Calu3 (cell line): ENCODE measurements at regions not wholly inside any gene's neighbourhood (a gene's known extent, or its start where the extent isn't known, plus 50 kb on each side); places are given as distances from the start of the nearest gene placed in this dataset.

Experiments
- BruUV-seq: library from RNA; stranded (reverse); fragments of 400-500 nt; replicated peaks from 2 replicates; lab custom pipeline; 2021; lab: Mats Ljungman, UMichigan
- CTCF ChIA-PET: fragments of 300-600 bp; sonication (Branson Sonifier 250); formaldehyde crosslinking; loops from one replicate; lab custom pipeline; 2022; ENCODE audit warnings: antibody characterized with exemption; lab: Charles Lee
- DNase-seq: peaks from one replicate; pipeline ENCODE4 v3.0.0; 2022
- H3K27ac Mint-ChIP-seq: one replicate; pipeline ENCODE4 v1.8.0; 2022; ENCODE audit warnings: mixed read lengths; ENCODE audit not compliant: unreplicated experiment
- H3K27me3 Mint-ChIP-seq: one replicate; pipeline ENCODE4 v1.8.0; 2022; ENCODE audit warnings: mixed read lengths; ENCODE audit not compliant: unreplicated experiment
- H3K36me3 Mint-ChIP-seq: one replicate; pipeline ENCODE4 v1.8.0; 2022; ENCODE audit warnings: mild to moderate bottlenecking, moderate library complexity, mixed read lengths; ENCODE audit not compliant: insufficient read depth, unreplicated experiment
- H3K4me1 Mint-ChIP-seq: one replicate; pipeline ENCODE4 v1.8.0; 2022; ENCODE audit warnings: mild to moderate bottlenecking, low read depth, mixed read lengths; ENCODE audit not compliant: unreplicated experiment
- H3K4me3 Mint-ChIP-seq: one replicate; pipeline ENCODE4 v1.8.0; 2022; ENCODE audit warnings: mild to moderate bottlenecking, low read depth, moderate library complexity, mixed read lengths; ENCODE audit not compliant: unreplicated experiment
- H3K9me3 Mint-ChIP-seq: one replicate; pipeline ENCODE4 v1.8.0; 2022; ENCODE audit warnings: low read depth, mixed read lengths; ENCODE audit not compliant: unreplicated experiment
- CTCF ChIP-seq: fragments of 200-600 bp; IDR thresholded peaks from one replicate; pipeline ENCODE4 v1.8.0; 2022; ENCODE audit warnings: antibody characterized with exemption; ENCODE audit not compliant: unreplicated experiment
- intact Hi-C: fragments of 100-400 bp; cut with micrococcal nuclease; formaldehyde crosslinking; loops from one replicate; pipeline ENCODE4 v1.10.0; 2022; ENCODE audit not compliant: unreplicated experiment

DNA sequence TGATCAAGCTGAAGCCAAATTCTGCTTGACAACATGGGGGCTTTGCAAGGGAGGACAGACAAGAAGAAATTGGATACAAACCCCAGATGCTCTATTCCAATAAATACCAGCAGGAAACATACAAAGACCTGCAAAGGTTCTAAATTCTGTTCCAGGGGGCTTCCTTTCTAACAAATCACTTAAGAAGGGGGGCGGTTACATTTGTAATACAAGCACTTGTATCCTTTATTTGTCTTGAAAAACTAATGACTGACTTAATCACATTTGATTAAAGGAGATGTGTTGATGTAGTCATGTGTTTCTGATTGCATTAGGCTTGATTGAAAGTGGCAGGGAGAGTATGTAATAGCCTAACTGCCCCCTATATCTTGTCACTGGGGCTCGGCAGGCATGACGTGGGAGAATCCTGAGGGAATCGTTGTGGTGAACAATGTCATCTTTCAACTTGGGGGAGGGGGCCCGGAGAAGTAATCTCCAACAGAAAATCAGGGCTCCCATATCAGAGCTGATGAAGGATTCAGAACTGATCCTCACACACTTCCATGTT, 361.7 kb downstream of the INSC start:
- H3K9me3 Mint-ChIP-seq = no peaks in the 10 kb centered on the region
- H3K4me1 Mint-ChIP-seq = peaks cover 10% of the 10 kb centered on the region
- BruUV-seq = no TSS peak
- no peak overlapping the region for H3K27ac Mint-ChIP-seq
- H3K27me3 Mint-ChIP-seq = peaks cover 9% of the 10 kb centered on the region
- no peak overlapping the region for H3K4me3 Mint-ChIP-seq
- intact Hi-C loops = no loop called here
- no peaks in the 10 kb centered on the region for H3K36me3 Mint-ChIP-seq
- no peak for TF ChIP-seq CTCF
- no peak for DNase-seq
- CTCF ChIA-PET = no interaction called here

- Mint-ChIP-seq H3K9me3 (no peaks in the 10 kb centered on the region), H3K36me3 (no peaks in the 10 kb centered on the region), H3K4me1 (no peaks in the 10 kb centered on the region), H3K27ac (no peak overlapping the region), H3K27me3 (peaks cover 26% of the 10 kb centered on the region), H3K4me3 (no peak overlapping the region)
- TF ChIP-seq CTCF = no peak
- DNase-seq = no peak
- intact Hi-C loops = no loop called here
- BruUV-seq = no TSS peak
- CTCF ChIA-PET = no interaction called here
Observed at GRCh38 chr11:15481871-15482270, 367.1 kb downstream of the INSC start.

- no peaks in the 10 kb centered on the region for H3K9me3 Mint-ChIP-seq
- peaks cover 34% of the 10 kb centered on the region for H3K27me3 Mint-ChIP-seq
- TF ChIP-seq CTCF = no peak
- no peaks in the 10 kb centered on the region for H3K36me3 Mint-ChIP-seq
- no peak overlapping the region for H3K4me3 Mint-ChIP-seq
- DNase-seq = no peak
- H3K4me1 Mint-ChIP-seq = no peaks in the 10 kb centered on the region
- no TSS peak for BruUV-seq
- intact Hi-C loops = no loop called here
- no peak overlapping the region for H3K27ac Mint-ChIP-seq
- CTCF ChIA-PET = no interaction called here
Observed at GRCh38 chr11:15483205-15483604, 368.5 kb downstream of the INSC start.

DNA sequence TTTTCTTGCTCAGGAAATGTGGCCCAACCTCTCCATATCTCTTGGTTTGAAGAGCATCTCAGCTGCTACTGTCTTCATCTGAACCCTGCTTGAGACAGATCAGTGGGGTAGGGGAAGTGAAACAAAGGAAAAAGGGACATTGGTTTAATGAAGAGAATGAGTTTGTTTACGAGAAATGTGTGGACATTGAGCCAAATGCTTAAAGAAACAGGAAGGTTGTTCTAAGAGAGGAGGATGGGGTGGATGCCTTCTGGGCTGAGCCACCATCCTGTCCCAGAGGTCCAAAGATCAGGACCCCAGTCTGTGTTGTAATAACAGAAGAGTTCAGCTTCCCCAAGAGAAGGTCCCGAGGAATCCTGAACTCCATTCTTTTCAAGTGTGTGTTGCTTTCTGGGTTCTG, 369.7 kb downstream of the INSC start:
- no peak for DNase-seq
- Mint-ChIP-seq H3K27ac (no peak overlapping the region), H3K9me3 (no peaks in the 10 kb centered on the region), H3K36me3 (no peaks in the 10 kb centered on the region), H3K27me3 (peaks cover 44% of the 10 kb centered on the region), H3K4me1 (no peaks in the 10 kb centered on the region), H3K4me3 (no peak overlapping the region)
- intact Hi-C loops = no loop called here
- CTCF ChIA-PET = no interaction called here
- BruUV-seq = no TSS peak
- TF ChIP-seq CTCF = no peak
